NCI-H345 treated with DMSO at 0.1 percent for 48 hours (cell line): ENCODE measurements at regions not wholly inside any gene's neighbourhood (a gene's known extent, or its start where the extent isn't known, plus 50 kb on each side); places are given as distances from the start of the nearest gene placed in this dataset.

Experiments
- DNase-seq: peaks from one replicate; lab custom pipeline; 2025; ENCODE audit not compliant: unreplicated experiment; lab: John Stamatoyannopoulos, UW

DNA sequence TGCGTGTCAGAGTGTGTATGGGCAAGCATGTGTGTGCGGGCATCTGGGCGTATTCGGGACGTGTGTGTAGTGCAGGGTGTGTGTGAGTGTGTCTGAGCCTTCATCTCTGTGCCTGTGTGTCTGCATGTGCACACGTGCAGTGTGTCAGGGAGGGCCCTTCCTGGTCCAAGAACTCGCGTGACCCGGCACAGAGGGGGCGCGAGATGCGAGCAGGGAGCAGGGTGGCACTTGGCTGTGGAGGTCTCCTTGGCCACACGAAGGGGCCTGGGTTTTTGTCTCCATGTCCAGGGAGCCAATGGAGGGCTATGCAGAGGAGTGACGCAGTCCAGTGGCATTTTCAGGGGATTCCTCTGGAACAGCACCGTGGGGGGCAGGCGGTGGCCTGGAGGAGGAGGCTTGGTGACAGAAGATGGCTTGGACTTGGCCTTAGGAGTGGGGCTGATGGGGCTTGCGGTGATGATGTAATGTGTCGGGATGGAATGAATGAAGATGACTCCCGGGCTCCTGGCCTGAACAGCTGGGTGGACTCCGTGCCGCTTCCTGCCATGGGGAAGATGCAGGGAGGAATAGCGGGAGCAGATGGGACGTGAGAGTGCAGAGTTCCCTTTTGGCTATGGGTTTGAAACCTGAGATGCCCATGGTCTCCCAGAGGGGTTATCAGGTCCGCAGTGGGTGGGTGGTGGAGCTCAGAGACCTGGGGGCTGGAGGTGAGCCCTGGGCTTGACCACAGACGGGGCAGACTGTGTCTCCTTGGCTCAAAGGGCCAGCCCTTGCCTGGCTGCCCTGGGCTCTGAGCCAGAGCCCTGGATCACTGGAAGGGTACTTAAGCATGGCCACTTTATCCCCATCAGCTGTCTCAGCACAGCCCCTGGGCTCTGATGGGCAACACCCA is 208.3 kb downstream of the PHETA1 start:
- DNase-seq, result no peak

DNA sequence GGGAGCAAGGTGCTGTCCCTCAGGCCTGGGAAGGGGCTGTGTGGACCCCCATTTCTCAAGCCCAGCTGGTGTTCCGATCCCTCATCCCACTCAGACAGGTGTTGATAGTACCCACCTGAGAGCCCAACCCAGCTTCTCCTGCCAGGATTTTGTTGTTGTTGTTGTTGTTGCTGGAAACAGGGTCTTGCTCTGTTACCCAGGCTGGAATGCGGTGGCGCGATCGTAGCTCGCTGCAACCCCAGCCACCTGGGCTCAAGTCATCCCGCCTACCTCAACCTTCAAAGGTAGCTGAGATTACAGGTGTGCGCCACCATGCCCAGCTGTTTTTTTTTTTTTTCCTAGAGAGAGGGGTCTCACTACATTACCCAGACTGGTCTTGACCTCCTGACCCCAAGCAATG is 209.9 kb downstream of the PHETA1 start:
- DNase-seq, result no peak

- no peak for DNase-seq
Observed at GRCh38 chr12:111157486-111157885, 211.4 kb downstream of the PHETA1 start.

DNA sequence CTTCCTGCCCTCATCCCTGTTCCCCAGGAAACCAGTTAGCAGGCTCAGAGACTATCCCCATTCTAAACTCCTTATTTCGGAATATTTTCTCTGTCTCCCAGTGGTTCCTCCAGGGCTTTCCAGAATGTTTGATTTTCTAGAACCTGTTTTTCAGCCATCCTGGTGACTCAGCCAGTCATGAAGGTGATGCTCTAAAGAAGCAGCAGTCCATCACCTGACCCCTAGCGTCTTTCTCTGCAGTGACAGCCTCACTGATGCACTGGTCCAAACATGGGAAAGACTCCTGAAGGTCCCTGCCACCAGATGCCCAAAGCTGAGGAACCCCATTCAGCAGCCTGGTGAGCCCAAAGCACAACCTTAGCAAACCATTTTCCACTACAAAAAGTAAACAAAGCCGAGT is 212.6 kb downstream of the PHETA1 start:
- no peak for DNase-seq

DNA sequence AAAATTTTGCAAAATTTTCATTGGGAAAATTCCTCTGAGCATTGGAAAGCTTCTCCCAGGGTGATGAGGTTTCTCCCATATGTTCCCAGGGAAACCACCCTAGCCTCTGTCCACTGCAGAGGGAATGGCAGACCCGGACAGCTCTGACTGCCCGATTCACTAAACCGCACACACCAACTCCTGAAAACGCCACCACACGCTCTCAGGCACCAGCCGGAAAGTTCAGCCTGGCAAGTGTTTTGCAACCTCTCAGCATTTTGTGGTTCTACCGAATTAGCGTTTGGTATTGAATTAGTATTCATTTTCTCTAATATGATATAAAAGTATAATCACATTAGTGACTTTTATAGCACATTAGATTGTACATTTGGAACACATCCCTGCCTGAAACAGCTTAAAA is 213.4 kb downstream of the PHETA1 start:
- no peak for DNase-seq

DNA sequence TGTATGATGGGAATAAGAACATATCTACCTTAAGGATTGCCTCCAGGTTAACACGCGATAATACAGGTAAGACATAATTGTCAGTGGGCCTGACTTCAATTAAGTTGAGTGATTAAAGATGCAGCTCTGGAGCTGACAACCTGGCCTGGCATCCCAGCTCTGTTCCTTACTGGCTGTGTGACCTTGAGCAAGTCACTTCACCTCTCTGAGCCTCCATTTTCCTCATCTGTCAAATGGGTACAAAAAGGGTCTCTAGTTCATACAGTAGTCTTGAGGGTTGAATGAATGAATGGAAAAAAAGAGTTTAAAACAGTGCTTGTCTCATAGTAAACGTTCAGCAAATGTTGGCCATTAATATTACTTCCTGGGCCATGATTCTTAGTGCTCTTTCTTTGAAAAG is 213.9 kb downstream of the PHETA1 start:
- DNase-seq, result no peak

- no peak for DNase-seq
Observed at GRCh38 chr12:111154147-111154834, 214.6 kb downstream of the PHETA1 start.

DNA sequence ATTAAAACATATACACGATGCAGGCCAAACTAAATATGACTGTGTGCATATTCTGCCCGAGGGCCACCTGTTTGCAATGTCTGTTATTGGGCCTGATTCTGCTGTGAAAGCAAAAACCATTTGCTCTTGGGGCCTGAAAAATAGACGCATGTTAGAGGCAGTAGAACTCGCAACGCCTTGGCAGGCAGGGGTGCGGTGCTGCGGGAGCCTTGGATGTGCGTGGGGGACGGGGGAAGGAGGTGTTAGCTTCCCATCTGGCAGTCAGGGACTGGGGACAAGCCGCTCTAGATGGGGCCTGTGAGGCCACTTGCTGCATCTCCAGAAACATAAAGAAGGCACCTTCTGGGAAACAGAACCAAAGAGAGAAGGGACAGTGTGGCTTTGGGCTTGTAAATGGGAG is 216.3 kb downstream of the PHETA1 start:
- no peak for DNase-seq

- no peak for DNase-seq
Observed at GRCh38 chr12:111150921-111151840, 217.7 kb downstream of the PHETA1 start.

GRCh38 chr12:111150360-111150759 is 218.5 kb downstream of the PHETA1 start:
- no peak for DNase-seq

GRCh38 chr12:111149299-111149698 is 219.6 kb downstream of the PHETA1 start:
- no peak for DNase-seq

- no peak for DNase-seq
Observed at GRCh38 chr12:111148005-111148404, 220.9 kb downstream of the PHETA1 start.

DNA sequence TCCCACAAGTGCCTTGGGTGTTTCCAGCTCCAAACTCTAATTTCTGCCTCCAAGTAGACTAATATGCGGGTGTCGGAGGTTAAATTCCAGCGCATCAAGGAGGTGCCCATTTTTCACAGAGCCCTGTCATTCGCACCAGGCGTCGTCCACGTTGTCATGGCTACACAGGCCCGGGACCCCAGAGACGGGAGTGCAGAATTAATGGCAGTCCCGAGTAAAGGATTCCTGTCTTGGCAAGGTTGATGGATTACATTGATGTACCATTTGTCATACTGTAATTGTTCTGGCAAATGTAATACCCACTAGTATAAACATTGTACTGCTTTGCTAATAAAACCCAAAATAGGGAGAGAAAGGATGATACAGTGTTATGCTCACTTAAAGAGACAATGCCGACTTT is 222.9 kb upstream of the MYL2 start:
- no peak for DNase-seq

DNA sequence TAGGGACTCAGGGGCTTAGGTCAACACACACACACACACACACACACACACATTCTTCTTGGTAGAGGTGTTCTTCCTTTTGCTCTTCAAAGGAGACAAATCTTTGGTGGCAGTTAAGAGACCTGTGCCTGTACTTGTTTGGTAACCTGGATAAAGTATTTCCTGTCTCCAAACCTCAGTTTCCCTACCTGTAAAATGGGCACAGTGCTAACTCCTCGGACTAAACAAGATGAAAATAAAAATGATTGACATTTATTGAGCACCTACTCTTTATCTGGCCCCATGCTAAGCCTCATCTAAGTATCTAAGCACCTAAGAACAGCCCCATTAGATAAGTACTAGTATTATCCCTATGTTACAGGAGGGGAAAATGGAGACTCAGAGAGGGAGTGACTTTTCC is 220.8 kb upstream of the MYL2 start:
- DNase-seq, result no peak

- no peak for DNase-seq
Observed at GRCh38 chr12:111138016-111138415, 217.6 kb upstream of the MYL2 start.

- DNase-seq, result no peak
Observed at GRCh38 chr12:111135293-111135832, 215.0 kb upstream of the MYL2 start.

DNA sequence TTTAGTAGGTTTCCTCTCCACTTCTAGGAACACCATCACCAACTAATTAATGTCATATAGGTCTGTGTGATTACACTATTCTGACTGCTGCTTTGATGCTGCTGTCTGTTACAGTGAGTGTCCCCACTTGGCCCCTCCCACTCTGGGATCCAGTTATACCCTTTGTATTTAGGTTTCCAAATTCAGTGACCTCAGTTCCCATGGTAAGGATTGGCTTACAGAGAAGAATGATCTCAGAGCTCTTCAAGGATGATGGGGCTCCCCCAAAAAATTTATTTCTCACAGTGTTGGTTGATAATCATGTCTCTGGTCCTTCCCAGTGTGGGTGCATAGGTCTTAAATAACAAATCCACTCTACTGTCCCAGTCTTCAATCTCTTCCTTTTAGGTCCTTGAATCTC is 210.0 kb upstream of the MYL2 start:
- no peak for DNase-seq

GRCh38 chr12:111129149-111129767 is 208.9 kb upstream of the MYL2 start:
- DNase-seq, result no peak

DNA sequence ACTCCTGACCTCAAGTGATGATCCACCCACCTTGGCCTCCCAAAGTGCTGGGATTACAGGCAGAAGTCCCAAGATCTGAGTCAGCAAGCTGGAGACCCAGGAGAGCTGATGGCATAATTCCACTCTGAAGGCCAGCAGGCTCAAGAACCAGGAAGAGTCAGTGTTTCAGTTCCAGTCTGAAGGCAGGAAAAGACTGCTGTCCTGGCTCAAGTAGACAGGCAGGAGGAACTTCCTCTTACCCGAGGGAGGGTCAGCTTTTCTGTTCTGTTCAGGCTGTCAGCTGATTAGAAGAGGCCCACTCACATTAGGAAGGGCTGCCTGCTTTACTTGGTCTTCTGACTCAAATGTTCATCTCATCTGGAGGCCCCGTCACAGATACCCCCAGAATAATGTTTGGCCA is 206.0 kb upstream of the MYL2 start:
- no peak for DNase-seq

DNA sequence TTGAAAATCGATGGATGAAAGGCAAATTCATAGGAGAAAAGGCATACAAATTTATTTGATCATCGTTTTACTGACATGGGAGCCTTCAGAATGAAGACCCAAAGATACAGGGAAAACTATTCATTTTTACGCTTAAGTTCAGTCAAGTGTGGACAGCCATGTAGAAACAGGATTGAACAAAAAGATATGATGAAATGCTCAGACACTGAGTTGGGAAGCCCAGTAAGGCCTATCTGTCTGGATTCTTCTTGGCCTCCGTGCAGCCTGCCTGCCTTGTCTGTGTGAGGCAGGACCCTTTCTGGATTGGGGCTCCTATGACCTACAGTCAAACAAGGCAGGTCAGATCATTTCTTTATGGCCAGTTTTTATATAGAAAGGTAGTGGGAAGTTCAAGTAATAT is 203.8 kb upstream of the MYL2 start:
- no peak for DNase-seq

DNA sequence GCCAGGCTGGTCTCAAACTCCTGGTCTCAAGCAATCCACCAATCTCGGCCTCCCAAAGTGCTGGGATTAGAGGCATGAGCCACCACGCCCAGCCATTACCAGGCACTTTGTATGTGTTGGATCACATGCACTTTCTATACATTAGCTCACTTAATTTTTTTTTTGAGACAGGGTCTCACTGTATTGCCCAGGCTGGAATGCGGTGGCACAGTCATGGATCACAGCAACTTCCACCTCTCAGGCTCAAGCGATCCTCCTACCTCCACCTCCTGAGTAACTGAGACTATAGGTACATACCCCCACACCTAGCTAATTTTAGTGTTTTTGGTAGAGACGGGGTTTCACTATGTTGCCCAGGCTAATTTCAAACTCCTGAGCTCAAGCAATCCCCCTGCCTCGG is 203.0 kb upstream of the MYL2 start:
- no peak for DNase-seq
